Hematopoietic multipotent progenitor cell treated with erythropoietin and hydrocortisone succinate and interleukin-3 and kit ligand, for 4 days (in vitro differentiated cells): ENCODE measurements at regions not wholly inside any gene's neighbourhood (a gene's known extent, or its start where the extent isn't known, plus 50 kb on each side); places are given as distances from the start of the nearest gene placed in this dataset.

Experiments
- DNase-seq: peaks from one replicate; pipeline ENCODE4 v3.0.0-alpha.2; 2015

DNA sequence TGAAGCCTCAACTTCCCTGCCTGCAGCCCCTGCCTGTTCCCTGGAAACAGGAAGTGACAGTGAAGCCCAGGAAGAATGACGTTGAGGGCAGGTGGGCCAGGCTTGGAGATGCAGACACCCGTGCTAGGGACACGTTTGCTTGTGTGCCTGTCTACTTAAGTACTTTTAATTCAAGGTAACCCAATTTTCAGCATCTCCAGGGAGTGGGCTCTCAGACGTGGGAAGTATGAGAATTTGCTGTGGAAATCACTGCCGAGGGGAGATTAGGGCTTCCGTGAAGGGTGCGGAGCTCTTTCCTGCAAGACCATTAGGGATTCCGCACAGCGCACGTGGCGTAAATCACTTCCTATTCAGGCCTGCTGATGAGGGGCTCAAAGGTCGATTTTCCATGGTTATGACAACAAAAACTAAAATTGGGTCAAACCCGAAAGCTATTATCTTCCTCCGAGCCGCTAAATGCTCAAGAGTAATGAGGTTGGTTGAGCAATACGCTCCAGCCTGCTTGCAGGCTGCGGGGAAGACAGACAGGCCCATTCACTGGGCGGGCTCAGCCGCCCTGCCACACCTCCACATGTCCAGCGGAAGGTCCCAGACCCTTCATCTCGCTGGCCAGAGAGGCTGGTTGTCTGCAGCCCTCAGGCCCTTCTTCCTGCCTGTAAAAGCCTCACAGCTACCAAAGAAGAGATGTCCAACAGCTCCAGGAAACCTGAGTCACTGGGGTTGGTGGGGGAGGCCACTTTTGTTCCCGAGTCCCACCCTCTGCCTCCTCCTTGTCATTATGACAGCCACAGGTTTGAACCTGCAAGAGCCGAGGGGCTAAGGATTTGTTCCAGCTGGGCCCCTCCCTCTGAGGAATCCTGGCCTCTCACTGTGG is 109.9 kb downstream of the RBFOX3 start:
- DNase-seq, result no peak

- no peak for DNase-seq
Observed at GRCh38 chr17:79498854-79499253, 112.0 kb downstream of the RBFOX3 start.

- no peak for DNase-seq
Observed at GRCh38 chr17:79497777-79498348, 113.0 kb downstream of the RBFOX3 start.

DNA sequence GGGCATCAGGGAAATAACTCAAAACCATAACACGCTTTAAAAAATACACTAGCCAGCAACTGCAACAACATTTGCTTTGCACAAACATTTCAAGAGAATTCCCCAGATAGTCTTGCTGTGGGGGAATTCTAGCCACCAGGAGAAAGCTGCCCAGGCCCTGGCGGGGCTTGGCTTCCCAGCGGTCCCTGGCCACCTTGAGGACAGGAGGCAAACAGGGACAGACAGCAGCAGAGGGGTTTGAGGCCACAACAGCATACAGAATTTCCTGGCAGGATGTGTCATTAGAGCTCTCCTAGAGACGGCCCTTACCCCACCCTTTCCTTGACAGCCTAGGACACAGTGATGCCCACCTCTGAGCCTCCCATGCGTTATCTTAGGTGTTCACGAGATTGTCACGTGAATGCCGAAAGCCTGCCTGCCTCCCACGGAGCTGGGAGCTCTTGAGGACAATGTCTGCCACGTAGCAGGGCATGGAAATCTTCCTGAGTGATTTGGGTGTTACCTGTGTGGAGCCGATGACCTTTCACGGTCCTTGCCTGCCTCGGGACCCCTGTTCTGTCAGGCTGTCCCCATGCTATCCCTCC is 114.3 kb downstream of the RBFOX3 start:
- no peak for DNase-seq

- DNase-seq, result no peak
Observed at GRCh38 chr17:79495665-79496064, 115.2 kb downstream of the RBFOX3 start.

DNA sequence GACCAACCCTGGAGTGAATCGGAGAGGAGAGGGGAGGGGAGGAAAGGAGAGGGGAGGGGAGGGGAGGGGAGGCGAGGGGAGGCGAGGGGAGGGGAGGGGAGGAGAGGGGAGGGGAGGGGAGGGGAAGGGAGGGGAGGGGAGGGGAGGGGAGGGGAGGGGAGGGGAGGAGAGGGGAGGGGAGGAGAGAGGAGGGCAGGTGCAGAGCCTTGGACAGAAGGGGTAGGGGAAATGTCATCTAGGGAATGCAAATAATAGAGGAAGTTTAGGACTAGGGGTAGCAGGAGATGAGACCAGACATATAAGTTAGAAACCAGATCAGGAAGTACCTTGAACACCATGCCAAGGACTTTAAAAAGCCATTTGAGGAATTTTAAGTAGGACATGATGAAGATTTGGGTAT is 119.8 kb downstream of the RBFOX3 start:
- no peak for DNase-seq

DNA sequence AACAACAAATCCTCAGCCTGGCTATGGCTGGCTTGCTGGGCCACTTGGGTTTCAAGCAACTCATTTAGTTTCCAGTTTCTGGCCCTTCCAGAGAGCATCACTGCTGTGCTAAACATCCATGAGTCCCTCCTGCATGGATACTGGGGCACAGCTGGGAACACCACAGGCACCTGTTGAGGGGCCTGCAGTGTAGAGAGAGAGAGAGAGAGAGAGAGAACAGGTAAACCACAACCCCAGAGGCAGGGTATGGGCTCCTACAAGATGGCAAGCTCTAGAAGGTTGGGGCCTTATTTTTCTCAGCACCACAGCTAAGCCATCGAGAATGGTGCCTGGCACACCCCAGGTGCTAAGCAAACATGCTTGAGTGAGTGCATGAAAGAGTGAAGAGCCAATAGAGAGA is 120.3 kb downstream of the RBFOX3 start:
- no peak for DNase-seq

DNA sequence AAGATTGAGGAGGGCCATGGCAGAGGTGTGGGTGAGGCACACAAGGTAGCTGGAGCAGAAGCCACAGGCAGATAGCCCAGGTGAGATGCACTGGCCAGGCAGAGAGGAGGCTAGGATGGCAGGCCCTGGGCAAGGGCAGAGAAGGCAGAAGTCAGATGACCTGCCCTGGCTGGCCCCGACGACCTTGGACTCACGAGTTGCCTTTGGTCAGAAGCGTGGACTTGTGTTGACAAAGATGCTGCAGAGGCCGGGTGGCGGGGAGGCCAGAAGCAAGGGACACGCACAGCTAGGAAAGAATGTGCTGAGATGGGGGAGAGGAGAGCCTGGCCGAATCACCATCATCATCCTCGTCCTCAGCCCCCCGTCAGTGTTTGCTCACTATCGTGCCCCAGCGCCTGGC is 123.7 kb downstream of the RBFOX3 start:
- no peak for DNase-seq

DNA sequence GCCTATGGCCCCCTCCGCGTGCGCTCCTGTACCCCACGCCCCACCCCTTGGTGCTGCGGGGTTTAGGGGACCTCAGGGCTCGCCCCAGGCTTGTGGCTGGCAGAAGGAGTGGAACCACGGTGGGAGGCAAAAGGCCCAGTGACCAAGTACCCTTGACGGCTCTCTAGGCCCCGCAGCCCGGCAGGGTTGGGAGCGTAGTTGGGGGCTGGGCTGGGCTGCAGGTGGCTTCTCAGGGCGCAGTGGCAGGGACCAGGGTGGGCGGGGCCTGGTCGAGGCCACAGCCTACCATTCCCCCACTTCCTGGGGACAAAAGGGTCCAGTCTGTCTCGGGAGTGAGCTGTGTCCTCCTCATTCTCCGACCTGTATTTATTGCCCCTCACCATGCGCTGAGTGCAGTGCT is 124.9 kb downstream of the RBFOX3 start:
- no peak for DNase-seq

DNA sequence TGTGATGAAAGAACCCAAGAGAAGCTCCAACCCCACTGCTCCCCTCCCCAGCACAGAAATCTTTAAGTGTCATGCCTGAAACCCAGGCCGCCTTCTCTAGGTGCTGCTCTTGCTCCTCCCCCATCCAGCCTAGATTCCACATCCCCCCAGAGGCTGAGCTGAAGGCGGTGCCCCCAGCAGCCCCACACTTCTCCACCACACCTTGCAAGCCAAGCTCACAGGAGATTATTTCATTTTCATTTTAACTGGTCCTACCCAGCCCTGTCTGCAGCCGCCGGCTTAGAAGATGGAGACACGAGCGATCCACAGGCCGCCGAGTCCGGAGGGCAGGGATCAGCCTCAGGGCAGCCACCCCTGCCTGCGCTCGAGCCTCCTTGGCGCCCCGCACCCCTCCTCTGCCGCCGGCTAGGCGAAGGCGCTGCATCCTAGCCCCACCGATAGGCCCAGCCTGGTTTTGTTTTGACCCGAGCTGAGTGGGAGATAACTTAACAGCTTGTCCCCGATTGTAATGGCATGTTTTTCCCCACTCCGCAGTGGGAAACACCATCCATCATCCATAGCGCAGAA is 125.3 kb downstream of the RBFOX3 start:
- no peak for DNase-seq

DNA sequence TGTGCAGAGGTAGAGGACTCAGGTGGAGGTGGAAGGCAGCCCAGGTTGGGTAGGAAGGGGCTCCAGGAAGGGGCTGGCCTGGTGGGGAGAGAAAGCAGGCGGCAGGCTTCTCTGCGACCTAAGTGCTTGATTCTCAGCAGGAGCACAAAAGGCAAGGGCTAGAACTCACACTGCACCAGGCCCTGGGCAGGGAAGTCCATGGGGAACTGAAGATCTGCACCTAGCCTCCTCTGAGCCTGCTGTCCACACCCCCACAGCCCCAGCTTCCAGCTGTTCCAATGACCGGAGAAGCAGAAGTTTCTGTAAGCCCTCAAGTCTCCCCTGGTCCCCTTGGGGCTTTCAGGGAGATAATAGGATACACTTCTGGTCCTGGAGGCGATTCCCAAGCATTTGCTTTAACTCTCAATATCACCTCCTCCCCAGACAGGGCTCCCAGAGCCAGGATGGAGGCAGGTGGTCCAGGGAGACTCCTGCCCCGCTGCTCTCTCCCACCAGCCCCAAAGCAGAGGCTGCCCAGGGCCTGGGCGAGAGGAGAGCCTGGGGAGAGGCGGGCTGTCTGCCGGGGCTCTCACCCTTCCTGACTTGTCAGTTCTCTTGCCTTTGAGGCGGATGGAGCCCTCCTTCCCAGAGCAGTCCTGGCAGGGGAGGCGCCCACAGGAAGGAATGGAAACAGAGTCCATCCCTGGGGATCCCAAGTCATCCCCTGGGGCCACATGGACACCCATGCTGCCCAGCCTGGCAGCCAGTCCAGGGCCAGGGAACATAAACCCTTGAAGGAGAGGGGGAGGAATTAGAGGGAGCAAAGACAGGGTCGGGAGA is 126.0 kb downstream of the RBFOX3 start:
- no peak for DNase-seq

DNA sequence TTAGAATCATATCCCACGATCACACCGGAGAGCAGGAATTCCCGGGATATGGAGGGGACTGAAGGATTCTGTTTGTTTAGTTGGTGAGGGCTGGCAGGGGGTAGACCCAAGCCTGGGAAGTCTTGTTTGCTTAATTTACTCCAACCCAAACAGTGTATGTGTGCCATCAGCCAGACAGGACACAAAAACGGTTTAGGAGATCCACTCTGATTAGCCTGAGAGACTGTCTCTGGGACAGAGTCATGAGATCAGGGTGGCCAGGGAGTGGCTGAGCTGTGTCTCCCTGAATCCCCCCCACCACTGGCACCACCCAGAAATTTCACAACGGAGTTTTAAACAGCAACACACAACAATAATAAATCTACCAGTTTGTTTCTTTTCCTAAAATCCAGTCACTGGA is 127.0 kb downstream of the RBFOX3 start:
- DNase-seq, result no peak

DNA sequence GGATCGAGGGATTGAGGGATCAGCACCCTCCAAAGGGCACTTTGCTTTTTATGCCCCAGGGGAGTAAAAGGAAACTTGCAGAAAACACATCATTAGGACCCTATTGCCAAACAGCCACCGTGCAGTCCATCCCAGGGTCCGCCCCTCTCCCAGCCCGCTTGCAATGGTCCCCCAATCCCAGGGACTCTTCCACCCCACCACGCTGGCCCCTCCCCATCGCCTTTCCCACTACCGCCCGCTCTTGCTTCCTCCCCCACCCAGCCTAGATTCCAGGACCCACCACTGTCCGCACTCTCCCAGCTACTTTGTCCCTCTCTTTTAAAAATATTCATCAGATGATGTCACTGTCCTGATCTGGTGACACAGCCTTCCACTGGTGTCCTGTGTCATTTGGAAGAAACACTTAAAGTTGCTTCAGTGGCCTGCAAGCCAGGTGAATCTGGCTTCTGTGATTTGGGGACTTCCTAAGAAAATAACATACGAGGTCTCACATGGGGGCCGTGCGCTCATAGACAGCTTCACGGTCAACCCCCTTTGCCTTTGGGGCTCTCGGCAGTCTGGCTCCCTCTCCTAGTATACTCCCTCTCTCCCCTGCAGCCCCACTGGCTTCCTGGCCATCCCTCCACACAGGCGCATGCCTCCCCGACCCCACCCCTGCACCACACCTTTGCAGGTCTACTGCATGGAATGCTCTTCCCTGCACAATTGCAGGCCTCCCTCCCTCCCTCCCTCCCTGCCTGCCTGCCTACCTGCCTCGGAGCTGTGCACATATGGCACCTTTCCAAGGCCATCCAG is 127.9 kb downstream of the RBFOX3 start:
- no peak for DNase-seq

DNA sequence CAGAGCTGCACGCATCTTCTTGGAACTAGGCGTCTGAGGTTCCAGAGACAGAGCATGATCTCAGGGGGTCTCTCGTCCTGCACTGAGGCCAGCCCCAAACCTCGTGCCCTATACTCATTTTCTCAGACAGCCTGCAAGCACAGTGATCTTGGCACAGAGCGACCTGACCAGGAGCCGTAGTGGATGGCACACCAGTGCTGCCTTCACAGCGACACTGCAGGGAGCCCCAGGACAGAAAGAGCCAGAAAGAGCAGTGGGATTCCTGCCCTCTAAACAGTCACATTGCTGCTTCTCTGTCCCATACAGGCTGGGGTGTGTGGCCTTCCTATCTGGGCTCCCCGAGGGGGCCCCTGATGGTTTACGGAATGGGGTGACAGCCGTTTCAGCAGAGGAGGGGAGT is 131.0 kb downstream of the RBFOX3 start:
- no peak for DNase-seq

GRCh38 chr17:79478841-79479240 is 132.0 kb downstream of the RBFOX3 start:
- DNase-seq, result no peak

DNA sequence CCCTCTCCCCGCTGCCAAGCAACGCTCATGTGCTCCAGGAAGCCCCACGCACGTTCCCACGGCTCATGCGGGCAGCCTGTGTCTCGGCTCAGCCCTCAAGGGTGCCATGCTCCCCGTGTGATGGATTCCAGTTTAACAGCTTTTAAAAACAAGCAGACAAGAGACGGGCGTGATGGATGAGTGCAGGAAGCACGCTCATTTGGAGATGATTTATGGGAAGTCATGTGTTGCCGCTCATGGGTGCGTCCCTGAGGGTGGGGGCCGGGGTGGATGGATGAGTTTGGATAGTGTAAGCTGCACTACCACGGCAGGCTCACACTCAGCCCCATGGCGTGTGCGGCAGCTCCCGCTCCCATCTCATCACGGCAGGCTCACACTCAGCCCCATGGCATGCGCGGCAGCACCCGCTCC is 132.8 kb downstream of the RBFOX3 start:
- no peak for DNase-seq

DNA sequence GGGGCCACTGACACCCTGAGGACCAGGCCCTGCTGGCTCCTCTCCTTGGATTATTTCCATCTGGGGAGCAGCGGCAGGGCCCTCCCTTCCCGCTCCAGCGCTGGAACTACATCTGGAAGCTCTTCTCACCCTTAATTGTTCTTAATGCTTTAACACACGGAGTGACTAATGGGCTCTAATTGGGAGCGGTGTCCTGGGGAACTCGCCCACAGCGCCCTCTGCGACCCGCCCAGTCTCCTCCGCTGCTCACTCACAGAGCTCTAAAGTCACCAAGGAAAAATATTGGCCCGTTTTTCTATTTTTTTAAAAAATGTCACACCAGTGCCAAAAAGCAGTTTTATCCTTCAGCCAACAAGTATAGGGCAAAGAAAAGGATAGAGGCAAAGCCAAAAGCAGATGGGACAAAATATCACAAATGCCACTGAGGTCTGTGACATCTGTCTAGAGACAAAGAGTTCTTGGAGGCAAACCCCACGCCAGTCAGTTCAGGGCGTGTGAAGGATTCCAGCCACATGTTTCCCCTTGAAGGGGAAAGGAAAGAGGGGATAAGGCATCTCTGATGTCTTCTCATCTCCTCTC is 134.7 kb downstream of the RBFOX3 start:
- no peak for DNase-seq

GRCh38 chr17:79473876-79474440 is 136.9 kb downstream of the RBFOX3 start:
- no peak for DNase-seq

DNA sequence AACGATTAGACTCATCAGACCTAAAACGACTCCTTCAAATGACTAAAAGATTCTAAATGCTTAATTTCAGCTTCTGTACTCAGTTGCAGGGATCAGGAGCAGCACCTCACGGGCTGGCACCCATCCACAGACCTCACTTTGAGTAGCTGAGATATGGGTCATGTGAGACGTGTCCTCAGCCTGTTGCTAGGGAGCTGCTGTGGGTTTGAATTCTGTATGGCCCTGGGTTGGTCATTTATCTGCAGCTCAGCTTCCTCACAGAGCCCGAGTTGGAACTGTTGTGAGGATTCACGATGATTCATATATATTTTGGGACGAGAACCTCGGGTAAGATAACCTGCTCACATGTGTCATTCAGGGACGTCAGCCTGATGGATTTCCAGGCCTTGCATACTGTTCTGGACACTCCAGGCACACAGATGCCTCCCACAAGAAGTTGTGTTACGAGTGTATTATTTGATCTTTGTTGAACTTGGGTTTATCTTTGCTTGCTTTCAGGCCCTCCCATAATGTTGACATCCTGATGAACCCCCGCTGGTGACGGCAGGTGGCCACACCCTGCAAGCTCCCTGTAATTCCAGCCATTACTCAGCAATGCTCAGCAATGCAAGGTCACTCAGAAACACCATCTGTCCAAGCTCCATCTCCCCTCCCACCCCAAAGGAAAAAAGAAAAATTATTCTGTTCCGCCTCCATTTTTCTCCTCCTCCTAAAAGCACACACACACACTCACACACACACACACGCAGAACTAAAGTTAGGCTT is 137.6 kb downstream of the RBFOX3 start:
- DNase-seq, result no peak

GRCh38 chr17:79470754-79471153 is 140.1 kb downstream of the RBFOX3 start:
- no peak for DNase-seq

GRCh38 chr17:79469646-79470045 is 141.2 kb downstream of the RBFOX3 start:
- DNase-seq, result no peak
